CD14-positive monocyte (primary cell): ENCODE measurements at regions not wholly inside any gene's neighbourhood (a gene's known extent, or its start where the extent isn't known, plus 50 kb on each side); places are given as distances from the start of the nearest gene placed in this dataset.

Experiments
- DNase-seq, 3 donors: peaks; one replicate each; pipeline ENCODE4 v3.0.0-alpha.2; 2011 to 2022
- H2AFZ ChIP-seq: 2 replicates; pipeline ENCODE4 v1.6.0; 2012; ENCODE audit warnings: mild to moderate bottlenecking, low read depth, low read length, inconsistent platforms; ENCODE audit not compliant: insufficient read depth, poor library complexity, severe bottlenecking
- H3K27ac ChIP-seq, 2 donors: 1 replicate in 1 of 2; 2 replicates in 1 of 2; pipeline ENCODE4 v1.5.1; 2012 to 2013; ENCODE audit warnings: low read length in 2 of 2, control low read depth in 1 of 2, inconsistent platforms in 1 of 2, low read depth in 1 of 2, mild to moderate bottlenecking in 1 of 2
- H3K27me3 ChIP-seq, 2 donors: one replicate each; pipeline versions ENCODE4 v1.6.0 to v1.6.1; 2011 to 2013; ENCODE audit warnings: low read length in 2 of 2; ENCODE audit not compliant: control insufficient read depth in 2 of 2, insufficient read depth in 2 of 2
- H3K36me3 ChIP-seq, 2 donors: replicated peaks in 1 of 2; 1 replicate in 1 of 2; 2 replicates in 1 of 2; pipeline versions ENCODE4 v1.5.1 to v1.6.1; 2012 to 2013; ENCODE audit warnings: low read length in 2 of 2, control low read depth in 1 of 2, inconsistent platforms in 1 of 2, mild to moderate bottlenecking in 1 of 2; ENCODE audit not compliant: insufficient read depth in 2 of 2, control insufficient read depth in 1 of 2
- H3K4me1 ChIP-seq, 2 donors: 1 replicate in 1 of 2; 2 replicates in 1 of 2; pipeline versions ENCODE4 v1.5.1 to v1.6.1; 2012 to 2013; ENCODE audit warnings: low read length in 2 of 2, control low read depth in 1 of 2, inconsistent platforms in 1 of 2, mild to moderate bottlenecking in 1 of 2, moderate library complexity in 1 of 2; ENCODE audit not compliant: insufficient read depth in 2 of 2, control insufficient read depth in 1 of 2
- H3K4me2 ChIP-seq: replicated peaks from 2 replicates; pipeline ENCODE3; 2012; ENCODE audit warnings: low read length, moderate library complexity, mild to moderate bottlenecking; ENCODE audit not compliant: poor library complexity, severe bottlenecking; ENCODE audit errors: extremely low read depth
- H3K4me3 ChIP-seq, 3 experiments: fragments of 200-600 bp in 1 of 3; sonication (generic) in 1 of 3; replicated peaks in 1 of 3; 1 replicate in 2 of 3; 2 replicates in 1 of 3; pipeline ENCODE4 v1.5.1; 2011 to 2013; ENCODE audit warnings: low read length in 3 of 3, mild to moderate bottlenecking in 3 of 3, control low read depth in 2 of 3, low read depth in 2 of 3, inconsistent platforms in 1 of 3, moderate library complexity in 1 of 3
- H3K79me2 ChIP-seq: 2 replicates; pipeline ENCODE4 v1.6.0; 2012; ENCODE audit warnings: mild to moderate bottlenecking, control low read depth, inconsistent platforms, low read length, moderate library complexity; ENCODE audit not compliant: insufficient read depth
- H3K9ac ChIP-seq: 2 replicates; pipeline ENCODE4 v1.6.0; 2017; ENCODE audit warnings: low read length, mild to moderate bottlenecking; ENCODE audit not compliant: insufficient read depth, poor library complexity, severe bottlenecking
- H3K9me3 ChIP-seq, 2 donors: replicated peaks in 1 of 2; 1 replicate in 1 of 2; 2 replicates in 1 of 2; pipeline versions ENCODE4 v1.5.1 to v1.6.1; 2012 to 2013; ENCODE audit warnings: low read length in 2 of 2, control low read depth in 1 of 2; ENCODE audit not compliant: control insufficient read depth in 1 of 2, insufficient read depth in 1 of 2
- H4K20me1 ChIP-seq: 2 replicates; pipeline ENCODE4 v1.6.0; 2012; ENCODE audit warnings: mild to moderate bottlenecking, low read length, control low read depth, moderate library complexity; ENCODE audit not compliant: insufficient read depth
- H3K27ac Mint-ChIP-seq, 7 donors: one replicate each; pipeline ENCODE4 v1.8.0; 2020; ENCODE audit warnings: mild to moderate bottlenecking in 7 of 7, mixed read lengths in 7 of 7, moderate library complexity in 6 of 7, inconsistent platforms in 2 of 7
- H3K27me3 Mint-ChIP-seq, 3 donors: one replicate each; pipeline ENCODE4 v1.8.0; 2021 to 2022; ENCODE audit warnings: low read depth in 3 of 3, mild to moderate bottlenecking in 3 of 3, mixed read lengths in 3 of 3, moderate library complexity in 3 of 3, inconsistent platforms in 1 of 3
- H3K36me3 Mint-ChIP-seq, 2 donors: one replicate each; pipeline ENCODE4 v1.8.0; 2020; ENCODE audit warnings: mixed read lengths in 2 of 2, inconsistent platforms in 1 of 2, mild to moderate bottlenecking in 1 of 2
- H3K4me1 Mint-ChIP-seq: one replicate; pipeline ENCODE4 v1.8.0; 2020; ENCODE audit warnings: mild to moderate bottlenecking, mixed read lengths
- H3K4me3 Mint-ChIP-seq, 2 donors: one replicate each; pipeline ENCODE4 v1.8.0; 2020; ENCODE audit warnings: mild to moderate bottlenecking in 2 of 2, mixed read lengths in 2 of 2, moderate library complexity in 1 of 2
- H3K9me3 Mint-ChIP-seq, 7 donors: one replicate each; pipeline ENCODE4 v1.8.0; 2020 to 2022; ENCODE audit warnings: mixed read lengths in 7 of 7, mild to moderate bottlenecking in 6 of 7, moderate library complexity in 6 of 7, inconsistent platforms in 2 of 7
- WGBS: methylation state at CpG from one replicate; pipeline ENCODE4 v1.1.5; 2013; ENCODE audit warnings: missing lambda C conversion rate; ENCODE audit not compliant: insufficient coverage; 5-methylcytosine and 5-hydroxymethylcytosine counted together
- intact Hi-C, 2 donors: fragments of 100-400 bp; cut with micrococcal nuclease; formaldehyde crosslinking; loops; one replicate each; pipeline versions ENCODE4 v1.15.0 to v1.15.1; 2023
- TF ChIP-seq, protein P1 (sequence below): fragments of 200-600 bp; IDR thresholded peaks from one replicate; pipeline ENCODE4 v1.8.0; 2022; ENCODE audit warnings: antibody characterized with exemption, mild to moderate bottlenecking

DNA sequence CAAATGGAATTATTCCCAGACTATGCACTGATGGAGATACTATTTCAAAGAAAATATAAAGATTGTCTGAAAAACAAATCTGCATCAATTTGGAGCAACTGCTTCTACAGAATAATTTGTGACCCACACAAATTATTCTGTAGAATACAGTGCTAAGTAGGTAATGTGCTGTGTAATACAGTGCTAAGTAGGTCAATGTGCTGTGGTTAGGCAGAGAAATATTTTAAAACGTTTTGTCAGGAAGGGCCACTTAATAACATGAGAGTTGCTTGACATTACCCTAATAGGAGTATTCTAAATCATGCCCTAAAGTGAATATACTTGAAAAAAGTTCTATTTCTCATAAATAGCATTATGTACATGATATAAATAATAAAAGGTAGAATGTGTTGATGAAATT, 116.5 kb upstream of the KCND2 start:
- no peak overlapping the region for H3K27ac Mint-ChIP-seq
- intact Hi-C loops = no loop called here

DNA sequence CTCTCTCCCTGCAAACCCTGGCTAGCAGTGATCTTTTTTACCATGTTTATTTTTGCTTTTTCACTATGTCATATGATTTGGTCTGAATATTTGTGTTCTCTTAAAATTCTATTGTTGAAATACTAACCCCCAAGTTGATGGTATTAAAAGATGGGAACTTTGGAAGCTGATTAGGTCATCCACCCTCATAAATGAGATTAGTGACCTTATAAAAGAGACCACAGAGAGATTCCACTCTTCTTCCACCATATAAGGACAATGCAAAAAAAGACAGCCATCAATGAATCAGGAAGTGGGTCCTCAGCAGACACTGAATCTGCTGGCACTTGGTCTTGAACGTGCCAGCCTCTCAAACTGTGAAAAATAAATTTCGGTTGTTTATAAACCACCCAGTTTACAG, 112.8 kb upstream of the KCND2 start:
- Mint-ChIP-seq H3K27ac (no peak overlapping the region), H3K9me3 (peaks cover 0 to 4% (median 0%) of the 10 kb centered on the region in 7 donors), H3K27me3 (no peaks in the 10 kb centered on the region), H3K4me1 (no peaks in the 10 kb centered on the region), H3K4me3 (no peak overlapping the region), H3K36me3 (no peaks in the 10 kb centered on the region)
- Histone ChIP-seq H2AFZ (no peak overlapping the region), H3K9ac (no peak overlapping the region), H3K4me3 (no peak overlapping the region), H3K9me3 (peaks cover 0 to 3% of the 10 kb centered on the region in 2 donors), H3K4me2 (no peak overlapping the region), H3K79me2 (no peaks in the 10 kb centered on the region), H3K27me3 (no peaks in the 10 kb centered on the region), H3K27ac (no peak overlapping the region), H4K20me1 (no peaks in the 10 kb centered on the region), H3K4me1 (no peaks in the 10 kb centered on the region), H3K36me3 (no peaks in the 10 kb centered on the region)
- TF ChIP-seq, protein P1, sequence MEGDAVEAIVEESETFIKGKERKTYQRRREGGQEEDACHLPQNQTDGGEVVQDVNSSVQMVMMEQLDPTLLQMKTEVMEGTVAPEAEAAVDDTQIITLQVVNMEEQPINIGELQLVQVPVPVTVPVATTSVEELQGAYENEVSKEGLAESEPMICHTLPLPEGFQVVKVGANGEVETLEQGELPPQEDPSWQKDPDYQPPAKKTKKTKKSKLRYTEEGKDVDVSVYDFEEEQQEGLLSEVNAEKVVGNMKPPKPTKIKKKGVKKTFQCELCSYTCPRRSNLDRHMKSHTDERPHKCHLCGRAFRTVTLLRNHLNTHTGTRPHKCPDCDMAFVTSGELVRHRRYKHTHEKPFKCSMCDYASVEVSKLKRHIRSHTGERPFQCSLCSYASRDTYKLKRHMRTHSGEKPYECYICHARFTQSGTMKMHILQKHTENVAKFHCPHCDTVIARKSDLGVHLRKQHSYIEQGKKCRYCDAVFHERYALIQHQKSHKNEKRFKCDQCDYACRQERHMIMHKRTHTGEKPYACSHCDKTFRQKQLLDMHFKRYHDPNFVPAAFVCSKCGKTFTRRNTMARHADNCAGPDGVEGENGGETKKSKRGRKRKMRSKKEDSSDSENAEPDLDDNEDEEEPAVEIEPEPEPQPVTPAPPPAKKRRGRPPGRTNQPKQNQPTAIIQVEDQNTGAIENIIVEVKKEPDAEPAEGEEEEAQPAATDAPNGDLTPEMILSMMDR = no peak
- intact Hi-C loops = no loop called here
- no CpG with 5 or more reads among the region's 2 CpGs for WGBS
- DNase-seq = no peak

More for the DNA sequence above, 116.5 kb upstream of the KCND2 start:
- no peaks in the 10 kb centered on the region for H3K27me3 ChIP-seq
- DNase-seq = no peak
- peaks cover 0 to 2% (median 0%) of the 10 kb centered on the region in 7 donors for H3K9me3 Mint-ChIP-seq
- H4K20me1 ChIP-seq = no peaks in the 10 kb centered on the region
- no peak overlapping the region for H3K9ac ChIP-seq
- no peak overlapping the region for H3K4me2 ChIP-seq
- H3K4me3 Mint-ChIP-seq = no peak overlapping the region
- H3K4me1 ChIP-seq = no peaks in the 10 kb centered on the region
- no peak overlapping the region for H3K4me3 ChIP-seq
- no CpG with 5 or more reads among the region's 1 CpG for WGBS
- H3K79me2 ChIP-seq = no peaks in the 10 kb centered on the region
- H3K36me3 Mint-ChIP-seq = no peaks in the 10 kb centered on the region
- H3K27ac ChIP-seq = no peak overlapping the region
- H3K4me1 Mint-ChIP-seq = no peaks in the 10 kb centered on the region
- no peaks in the 10 kb centered on the region for H3K9me3 ChIP-seq
- H3K27me3 Mint-ChIP-seq = no peaks in the 10 kb centered on the region
- no peak overlapping the region for H2AFZ ChIP-seq
- H3K36me3 ChIP-seq = no peaks in the 10 kb centered on the region
- TF ChIP-seq, protein P1 = no peak
